DMS79 (cell line): ENCODE measurements at regions not wholly inside any gene's neighbourhood (a gene's known extent, or its start where the extent isn't known, plus 50 kb on each side); places are given as distances from the start of the nearest gene placed in this dataset.

Experiments
- DNase-seq: peaks from one replicate; lab custom pipeline; 2025; lab: John Stamatoyannopoulos, UW

DNA sequence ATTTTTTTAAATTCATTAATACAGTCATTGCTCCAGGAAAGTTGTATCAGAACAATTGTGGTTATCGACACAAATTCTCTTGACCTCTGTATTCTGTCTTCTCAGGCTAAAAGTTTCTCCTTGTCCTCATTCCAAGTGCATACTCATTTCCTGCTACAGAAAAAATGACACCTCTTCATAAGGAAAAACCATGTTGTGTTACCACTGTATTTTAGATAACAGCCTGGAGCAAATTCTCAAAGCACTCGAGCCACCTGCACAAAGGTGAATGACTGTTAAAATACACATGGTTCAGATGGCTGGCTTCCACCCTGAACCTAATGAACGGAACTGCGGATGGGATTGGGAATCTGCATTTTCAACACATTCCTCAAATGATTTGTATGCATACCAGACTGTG, 586.5 kb downstream of the EPHA4 start:
- DNase-seq: no peak

DNA sequence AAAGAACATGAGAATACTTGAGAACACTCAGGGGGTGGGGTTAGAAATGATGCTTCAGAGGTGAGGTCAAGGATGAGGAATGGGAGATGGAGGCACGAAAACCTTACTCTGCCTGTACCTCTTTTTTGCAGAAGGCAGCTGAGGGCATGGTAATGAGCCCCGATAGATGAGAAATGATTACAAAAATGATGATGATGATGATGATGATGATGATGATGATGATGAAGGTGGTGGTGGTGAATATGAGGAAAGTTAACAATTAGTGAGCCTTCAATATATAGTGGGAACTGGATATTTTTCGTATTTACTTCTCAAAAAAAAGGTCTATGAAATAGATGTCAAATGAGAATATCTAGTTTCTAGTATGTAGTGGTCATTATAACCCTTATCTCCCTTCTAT, 584.3 kb downstream of the EPHA4 start:
- DNase-seq: no peak

DNA sequence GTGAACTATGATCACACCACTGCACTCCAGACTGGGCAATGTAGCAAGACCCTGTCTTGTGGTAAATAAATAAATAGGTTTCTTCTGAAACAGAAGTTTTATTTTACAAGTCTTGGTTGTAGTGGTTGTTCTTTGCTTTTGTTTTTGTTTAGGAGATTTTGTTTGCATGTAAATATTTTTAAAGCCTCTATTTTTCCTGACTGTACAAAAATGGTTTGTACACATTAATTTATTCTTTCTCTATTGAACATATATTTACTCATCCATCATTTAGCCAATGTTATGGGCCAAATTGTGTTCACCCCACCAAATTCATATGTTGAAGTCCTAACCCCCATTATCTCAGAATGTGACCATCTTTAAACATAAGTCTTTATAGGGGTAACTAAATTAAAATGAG, 580.1 kb downstream of the EPHA4 start:
- DNase-seq: no peak

- DNase-seq: no peak
These were observed 577.3 kb downstream of the EPHA4 start for GRCh38 chr2:220994846-220995245.

- no peak for DNase-seq
These were observed 576.5 kb downstream of the EPHA4 start for GRCh38 chr2:220995581-220995980.

DNA sequence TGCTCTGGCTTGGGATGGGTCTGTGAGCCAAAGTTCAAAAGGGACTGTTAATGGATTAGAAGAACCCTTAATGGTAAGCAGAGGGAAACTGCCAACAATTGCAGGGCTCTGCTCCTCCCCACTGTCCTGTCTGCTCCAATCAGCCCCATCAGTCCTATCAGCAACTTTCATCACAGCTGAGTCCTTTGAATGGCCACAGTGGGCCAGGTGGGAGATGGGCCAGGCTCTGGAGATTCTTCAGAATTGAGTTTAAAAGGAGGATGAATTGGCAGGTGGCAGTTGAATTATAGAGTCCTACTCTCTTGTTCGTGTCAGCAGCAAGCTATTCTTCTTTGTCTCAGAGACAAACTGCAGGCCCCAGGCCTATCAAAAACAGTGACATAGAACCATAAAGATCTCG, 573.9 kb downstream of the EPHA4 start:
- no peak for DNase-seq

DNA sequence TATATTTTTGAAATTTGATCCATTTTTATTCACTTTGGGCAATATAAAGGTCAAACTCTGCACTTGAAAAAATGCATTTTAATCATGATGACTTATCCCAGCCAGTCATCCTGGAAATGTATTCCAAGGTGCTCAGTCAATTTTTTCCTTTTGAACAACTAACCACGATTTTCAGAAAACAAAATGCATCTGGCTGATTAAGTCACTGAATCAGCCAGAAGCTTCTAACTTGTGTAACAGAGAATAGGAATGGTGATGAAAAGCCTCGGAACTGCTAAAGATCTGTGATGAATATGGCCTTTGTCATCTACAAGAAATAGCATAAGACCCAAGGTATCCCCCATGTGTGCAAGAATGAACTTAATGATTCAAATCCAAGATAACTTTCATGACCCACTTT, 572.7 kb downstream of the EPHA4 start:
- DNase-seq: no peak

- DNase-seq: no peak
These were observed 570.7 kb downstream of the EPHA4 start for GRCh38 chr2:221001381-221001801.

- DNase-seq: no peak
These were observed 569.9 kb downstream of the EPHA4 start for GRCh38 chr2:221002101-221002685.

GRCh38 chr2:221005338-221005737, 566.8 kb downstream of the EPHA4 start:
- DNase-seq: no peak

GRCh38 chr2:221006084-221006483, 566.0 kb downstream of the EPHA4 start:
- DNase-seq: no peak

DNA sequence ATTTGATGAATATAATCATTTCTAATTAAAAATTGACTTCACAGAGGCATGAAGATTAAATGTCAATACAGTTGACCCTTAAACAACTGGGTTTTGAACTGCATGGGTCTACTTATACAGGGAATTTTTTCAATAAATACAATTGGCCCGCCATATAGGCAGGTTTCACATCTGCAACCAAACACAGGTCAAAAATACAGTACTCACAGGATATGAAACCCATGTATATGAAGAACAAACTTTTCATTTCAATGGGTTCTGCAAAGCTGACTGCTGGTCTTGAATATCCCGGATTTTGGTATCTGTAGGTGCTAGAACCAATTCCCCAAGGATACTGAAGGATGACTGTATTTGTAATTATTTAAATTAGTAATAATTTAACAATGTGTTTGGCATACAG, 555.6 kb downstream of the EPHA4 start:
- DNase-seq: no peak

GRCh38 chr2:221018262-221018661, 553.8 kb downstream of the EPHA4 start:
- no peak for DNase-seq

- no peak for DNase-seq
These were observed 552.4 kb downstream of the EPHA4 start for GRCh38 chr2:221019668-221020067.

GRCh38 chr2:221022554-221022953, 549.5 kb downstream of the EPHA4 start:
- DNase-seq: no peak

DNA sequence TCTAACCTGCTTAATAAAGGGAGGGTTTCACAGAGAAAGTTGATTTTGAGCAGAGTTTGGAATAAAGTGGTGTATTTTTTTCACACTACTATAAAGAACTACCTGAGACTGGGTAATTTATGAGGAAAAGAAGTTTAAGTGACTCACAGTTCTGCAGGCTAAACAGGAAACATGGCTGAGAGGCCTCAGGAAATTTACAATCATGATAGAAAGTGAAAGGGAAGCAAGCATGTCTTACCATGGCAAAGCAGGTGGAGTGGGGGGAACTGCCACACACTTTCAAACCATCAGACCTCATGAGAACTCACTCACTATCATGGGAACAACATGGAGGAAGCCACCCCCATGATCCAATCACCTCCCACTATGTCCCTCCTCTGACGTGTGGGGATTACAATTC, 546.7 kb downstream of the EPHA4 start:
- DNase-seq: no peak

DNA sequence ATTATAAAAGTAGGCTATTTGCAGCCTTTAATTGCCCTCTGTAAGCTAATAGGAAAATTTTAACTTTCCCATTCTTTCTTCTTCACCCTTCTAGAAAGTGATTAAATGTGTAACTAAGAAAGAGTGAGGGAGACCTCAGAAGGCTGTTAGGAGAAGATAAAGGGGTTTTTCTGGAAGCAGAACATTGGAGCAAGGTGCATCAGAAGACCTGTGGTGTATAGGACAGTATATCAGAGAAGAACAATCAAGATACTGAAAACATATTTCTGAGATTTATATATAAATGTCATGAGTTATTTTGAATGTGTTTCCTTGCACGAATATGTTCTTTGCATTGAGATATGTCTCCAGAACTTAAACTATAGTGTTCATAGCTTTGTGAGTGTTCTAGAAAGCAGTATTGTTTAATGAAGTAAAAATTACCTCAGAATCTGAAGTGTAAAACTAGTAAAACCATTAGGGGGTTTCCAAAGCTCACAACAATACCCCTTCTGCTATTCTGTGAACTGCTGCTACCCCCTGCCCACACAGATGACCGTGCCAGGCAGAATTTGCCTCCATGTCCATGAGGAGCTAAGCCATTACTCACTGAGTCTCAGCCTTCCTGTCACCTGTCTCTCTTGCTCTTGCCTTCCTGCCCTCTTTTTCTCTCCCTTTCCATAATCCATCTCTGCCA, 537.9 kb downstream of the EPHA4 start:
- no peak for DNase-seq

DNA sequence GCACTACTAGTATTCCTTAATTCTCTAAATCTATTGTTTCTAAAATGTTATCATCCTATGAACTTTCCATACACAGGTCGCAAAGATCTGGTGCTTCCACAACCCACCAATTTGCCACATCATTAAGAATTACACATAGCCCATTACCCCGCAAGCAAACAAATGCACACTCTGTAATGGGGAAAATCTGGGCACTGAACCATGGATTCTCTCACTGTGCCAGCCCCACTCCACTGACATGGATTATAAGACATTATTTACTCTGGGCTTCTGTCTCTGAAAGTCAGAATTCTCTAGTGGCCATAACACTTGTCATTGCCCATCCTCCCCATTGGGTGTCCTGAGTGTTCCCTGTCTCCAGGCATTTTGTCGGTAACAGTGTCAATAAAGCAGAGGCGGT, 537.1 kb downstream of the EPHA4 start:
- DNase-seq: no peak

- no peak for DNase-seq
These were observed 529.2 kb downstream of the EPHA4 start for GRCh38 chr2:221042926-221043325.

GRCh38 chr2:221044781-221045180, 527.3 kb downstream of the EPHA4 start:
- no peak for DNase-seq

GRCh38 chr2:221050020-221050795, 521.9 kb downstream of the EPHA4 start:
- no peak for DNase-seq

- no peak for DNase-seq
These were observed 520.9 kb downstream of the EPHA4 start for GRCh38 chr2:221051162-221051561.

DNA sequence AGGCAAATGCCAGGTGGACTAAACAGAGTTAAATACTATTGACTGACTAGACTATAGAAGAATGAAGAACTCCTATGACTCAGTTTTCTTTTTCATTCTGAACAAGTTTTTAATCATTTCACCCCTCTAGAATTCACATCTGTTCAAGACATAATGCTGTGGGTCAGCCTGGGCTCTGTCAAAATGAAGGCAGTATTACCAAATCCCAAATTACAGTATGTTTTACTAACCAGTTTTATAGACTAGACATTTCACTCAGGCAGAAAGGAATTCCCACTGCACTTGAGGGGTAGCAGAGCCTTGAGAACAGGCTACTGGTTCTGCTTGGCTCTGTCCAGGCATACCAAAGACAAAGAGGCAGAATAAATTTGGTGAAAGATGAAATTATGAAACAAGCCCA, 511.7 kb downstream of the EPHA4 start:
- no peak for DNase-seq
